ENCODE measurements at regions not wholly inside any gene's neighbourhood (a gene's known extent, or its start where the extent isn't known, plus 50 kb on each side); places are given as distances from the start of the nearest gene placed in this dataset.
"Not testable (repeated sequence)": the region's sequence is repeated elsewhere in the genome, so short reads cannot be mapped to it uniquely, and the experiment has no call there.

DNA sequence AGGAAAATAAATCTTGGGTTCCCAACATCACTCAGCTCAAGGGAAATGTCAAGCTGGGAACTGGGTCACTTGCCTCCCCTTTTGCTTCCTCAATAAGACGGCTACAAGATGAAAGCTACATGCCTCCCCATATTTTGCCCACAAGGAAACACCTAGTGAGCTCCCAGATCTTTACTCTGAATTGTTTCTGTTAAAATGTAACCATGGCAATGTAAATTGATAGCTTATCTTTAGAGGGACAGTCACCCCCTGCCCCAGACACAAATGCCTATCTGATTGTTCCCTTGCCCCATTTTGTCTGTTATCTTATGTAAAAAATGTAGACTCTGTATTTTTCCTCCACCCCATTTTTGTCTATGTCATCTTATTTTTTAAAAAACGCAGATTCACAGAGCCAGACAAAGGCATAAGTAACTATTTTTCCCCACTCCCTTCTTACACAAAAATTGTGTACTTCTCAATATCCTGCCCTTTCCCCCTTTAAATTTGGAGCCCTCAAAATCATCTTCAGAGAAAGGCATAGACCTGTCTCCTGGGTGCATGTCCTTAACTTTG lies 288.7 kb upstream of the ERCC4 start:
- DNase-seq: no peak

DNA sequence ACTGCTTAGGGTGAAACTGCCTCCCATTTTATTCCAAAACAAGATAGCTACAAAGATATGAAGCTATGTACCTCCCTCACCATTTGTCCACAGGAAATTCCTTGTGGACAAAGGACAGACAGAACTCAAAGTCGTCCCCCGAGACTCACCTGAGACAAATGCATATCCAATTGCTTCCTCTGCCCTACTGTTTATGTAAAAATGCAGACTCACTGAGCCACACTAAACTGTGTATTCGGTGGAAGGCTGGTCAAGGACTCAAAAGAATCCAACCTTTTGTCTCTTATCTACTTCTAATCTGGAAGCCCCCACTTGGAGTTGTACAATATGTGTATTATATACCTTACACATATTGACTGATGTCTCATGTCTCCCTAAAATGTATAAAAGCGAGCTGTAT lies 288.0 kb upstream of the ERCC4 start:
- DNase-seq: no peak

DNA sequence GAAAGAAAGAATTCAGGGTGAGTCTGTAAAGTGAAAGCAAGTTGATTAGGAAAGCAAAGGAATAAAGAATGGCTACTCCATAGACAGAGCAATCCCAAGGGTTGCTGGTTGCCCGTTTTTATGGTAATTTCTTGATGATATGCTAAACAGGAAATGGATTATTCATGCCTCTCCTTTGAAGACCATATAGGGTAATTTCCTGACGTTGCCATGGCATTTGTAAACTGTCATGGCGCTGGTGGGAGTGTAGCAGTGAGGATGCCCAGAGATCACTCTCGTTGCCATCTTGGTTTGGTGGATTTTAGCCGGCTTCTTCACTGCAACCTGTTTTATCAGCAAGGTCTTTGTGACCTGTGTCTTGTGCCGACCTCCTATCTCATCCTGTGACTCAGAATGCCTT lies 287.4 kb upstream of the ERCC4 start:
- not testable (repeated sequence) for DNase-seq

DNA sequence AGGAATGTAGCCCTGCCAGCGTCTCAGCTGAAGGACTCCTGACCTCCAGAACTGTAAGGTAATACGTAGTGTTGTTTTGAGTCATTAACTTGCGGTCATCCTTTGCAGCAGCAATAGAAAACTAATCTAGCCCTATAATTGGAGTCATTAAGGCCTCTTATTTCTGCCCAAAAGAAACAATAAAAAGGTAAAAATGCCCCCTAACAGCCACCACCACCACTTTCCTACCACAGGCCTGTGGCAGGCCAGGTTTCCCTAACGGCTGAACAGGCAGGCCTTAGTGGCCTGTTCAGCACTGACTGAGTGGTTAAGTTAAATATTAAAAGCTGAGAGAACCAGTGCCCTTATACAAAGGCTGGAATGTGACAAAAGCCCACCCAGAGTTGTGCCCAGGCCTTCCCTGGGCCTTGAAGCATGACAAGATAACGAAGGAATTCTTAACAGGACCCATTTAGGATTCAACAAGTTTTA lies 286.5 kb upstream of the ERCC4 start:
- no peak for DNase-seq

DNA sequence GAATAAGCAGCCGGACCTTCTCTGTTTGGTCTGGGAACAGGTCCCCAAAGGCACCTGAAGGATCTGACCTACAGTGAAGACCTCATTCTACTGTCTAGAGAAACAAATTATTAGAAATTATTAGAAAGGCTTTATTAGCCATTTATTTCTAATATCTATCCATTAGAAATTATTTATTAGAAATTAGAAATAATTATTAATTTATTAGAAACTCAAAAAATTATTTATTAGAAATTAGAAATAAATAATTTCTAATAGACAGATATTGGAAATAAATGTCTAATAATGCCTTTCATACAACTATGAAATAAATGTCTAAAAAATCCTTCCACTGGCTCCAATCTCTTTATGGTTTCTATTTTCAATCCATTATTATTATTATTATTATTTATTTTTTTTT lies 285.7 kb upstream of the ERCC4 start:
- no peak for DNase-seq

DNA sequence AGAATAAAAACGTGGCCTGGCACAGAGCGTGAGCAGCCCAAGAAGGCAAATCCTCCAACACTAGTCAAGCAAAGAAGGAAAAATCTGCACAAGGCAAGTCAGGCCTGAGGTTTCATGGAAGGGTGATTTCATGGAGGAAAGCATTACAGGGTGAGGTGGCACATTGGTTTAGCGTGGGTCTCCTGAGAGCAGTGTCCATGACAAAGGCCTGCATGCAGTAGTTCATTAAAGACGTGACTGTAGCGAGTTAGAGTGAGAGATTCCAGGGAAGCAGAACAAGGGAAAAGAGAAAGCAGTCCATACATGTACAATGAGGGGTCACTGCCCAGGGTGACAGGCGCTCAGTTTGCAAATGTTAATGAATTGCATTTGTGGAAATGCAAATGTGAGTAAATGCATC lies 285.0 kb upstream of the ERCC4 start:
- DNase-seq: no peak

DNA sequence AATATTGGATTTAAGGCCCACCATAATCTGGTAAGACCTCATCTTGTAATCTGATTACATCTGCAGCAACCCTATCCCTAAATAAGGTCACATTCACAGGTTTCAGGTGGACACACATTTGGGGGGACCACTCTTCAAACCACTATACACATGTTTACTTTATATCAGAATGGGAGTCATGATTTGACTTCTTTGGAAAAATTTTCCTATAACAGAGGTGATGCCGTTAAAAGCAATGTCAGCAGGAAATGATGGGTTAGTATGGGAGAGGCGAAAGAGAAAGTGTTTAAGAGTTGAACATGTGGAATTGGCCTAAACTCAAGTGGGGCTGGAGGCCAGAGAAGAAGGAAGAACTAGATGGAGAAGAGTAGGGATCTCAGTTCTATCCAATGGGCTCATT lies 281.7 kb upstream of the ERCC4 start:
- DNase-seq: no peak

DNA sequence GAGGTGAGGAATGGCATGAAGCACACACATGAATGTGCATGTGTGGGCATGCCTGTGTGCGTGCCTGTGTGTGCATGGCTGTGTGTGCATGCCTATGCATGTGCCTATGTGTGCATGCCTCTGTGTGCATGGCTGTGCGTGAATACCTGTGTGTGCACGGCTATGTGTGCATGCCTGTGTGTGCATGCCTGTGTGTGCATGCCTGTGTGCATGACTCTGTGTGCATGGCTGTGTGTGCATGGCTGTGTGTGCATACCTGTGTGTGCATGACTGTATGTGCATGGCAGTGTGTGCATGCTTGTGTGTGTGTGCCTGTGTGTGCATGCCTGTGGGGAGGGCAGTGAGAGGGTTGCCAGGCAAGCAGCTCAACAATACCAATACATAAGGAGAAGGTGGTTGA lies 276.5 kb upstream of the ERCC4 start:
- DNase-seq: no peak

DNA sequence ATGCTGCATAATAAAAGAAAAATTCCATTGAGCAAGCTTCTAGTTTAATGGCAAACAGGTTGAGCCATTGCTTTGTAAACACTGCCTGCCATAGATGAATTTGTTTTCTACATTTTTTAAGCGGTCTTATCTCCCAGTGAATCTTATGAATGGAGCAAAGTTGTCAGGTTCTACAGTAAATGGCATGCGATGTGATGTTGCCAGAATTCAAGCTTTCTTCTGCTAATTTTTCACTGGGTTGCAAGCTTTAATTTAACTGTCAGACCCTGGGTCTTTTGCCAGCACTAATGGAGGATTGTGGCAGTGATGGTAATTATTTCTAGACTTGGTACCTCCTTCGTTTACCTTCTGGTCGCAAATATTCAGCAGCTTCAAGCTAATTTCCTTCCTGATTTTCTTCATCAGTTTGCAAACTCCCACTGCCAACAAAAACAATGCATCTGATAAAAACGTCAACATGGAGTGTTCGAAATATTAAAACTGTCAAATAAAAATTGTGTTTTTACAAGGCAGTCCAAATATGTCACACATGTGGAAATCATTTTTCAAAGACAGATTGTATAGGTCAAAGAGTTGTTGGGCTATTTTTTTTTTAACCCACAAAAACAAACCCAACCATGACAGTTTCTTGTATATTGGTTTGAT lies 274.2 kb upstream of the ERCC4 start:
- no peak for DNase-seq

DNA sequence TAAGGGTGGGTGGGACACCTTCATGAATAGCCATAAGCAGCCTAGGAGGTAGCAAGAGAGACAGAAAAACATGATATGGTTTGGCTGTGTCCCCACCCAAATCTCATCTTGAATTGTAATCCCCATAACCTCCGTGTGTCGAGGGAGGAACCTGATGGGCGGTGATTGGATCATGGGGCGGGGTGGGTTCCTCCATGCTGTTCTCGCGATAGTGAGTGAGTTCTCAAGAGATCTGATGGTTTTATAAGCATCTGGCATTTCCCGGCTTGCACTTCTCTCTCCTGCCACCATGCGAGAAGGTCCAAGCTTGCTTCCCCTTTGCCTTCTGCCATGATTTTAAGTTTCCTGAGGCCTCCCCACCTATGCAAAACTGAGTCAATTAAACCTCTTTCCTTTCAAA lies 259.1 kb upstream of the ERCC4 start:
- no peak for DNase-seq

DNA sequence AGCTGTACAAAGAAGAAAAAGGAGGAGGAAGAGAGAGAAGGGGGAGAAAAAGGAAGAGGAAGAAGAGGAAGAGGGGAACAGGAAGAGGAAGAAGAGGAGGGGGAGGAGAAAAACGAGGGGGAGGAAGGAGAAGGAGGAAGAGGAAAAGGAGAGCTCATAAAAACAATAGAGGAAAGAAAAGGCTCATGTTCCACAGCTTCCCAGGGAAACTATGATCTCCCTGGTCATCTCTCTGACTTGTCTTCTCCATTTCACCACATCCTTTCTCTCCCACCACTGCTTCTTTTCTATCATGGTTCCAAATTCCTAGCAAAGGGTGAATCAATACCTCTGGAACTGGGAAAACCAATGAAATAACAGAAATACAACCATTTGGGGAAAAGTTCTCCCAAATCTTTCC lies 254.1 kb upstream of the ERCC4 start:
- DNase-seq: no peak

DNA sequence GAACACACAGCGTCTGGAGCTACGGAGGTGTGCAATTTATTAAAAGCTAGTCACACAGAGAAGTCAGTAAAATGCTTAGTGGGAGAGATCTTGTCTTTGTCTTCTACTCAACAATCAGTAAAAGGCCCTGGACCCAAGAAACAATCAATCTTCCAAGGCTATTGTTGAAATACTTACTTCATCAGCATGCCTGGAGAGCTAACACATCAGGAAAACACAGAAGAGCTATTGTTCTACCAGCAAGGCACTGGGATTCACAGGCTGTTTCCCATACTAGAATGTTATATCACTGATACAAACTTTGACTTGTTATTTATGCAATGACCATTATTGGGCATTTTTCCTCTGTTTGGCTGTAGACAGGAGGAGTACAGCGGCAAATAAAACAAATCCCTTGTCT lies 247.8 kb upstream of the ERCC4 start:
- DNase-seq: no peak

DNA sequence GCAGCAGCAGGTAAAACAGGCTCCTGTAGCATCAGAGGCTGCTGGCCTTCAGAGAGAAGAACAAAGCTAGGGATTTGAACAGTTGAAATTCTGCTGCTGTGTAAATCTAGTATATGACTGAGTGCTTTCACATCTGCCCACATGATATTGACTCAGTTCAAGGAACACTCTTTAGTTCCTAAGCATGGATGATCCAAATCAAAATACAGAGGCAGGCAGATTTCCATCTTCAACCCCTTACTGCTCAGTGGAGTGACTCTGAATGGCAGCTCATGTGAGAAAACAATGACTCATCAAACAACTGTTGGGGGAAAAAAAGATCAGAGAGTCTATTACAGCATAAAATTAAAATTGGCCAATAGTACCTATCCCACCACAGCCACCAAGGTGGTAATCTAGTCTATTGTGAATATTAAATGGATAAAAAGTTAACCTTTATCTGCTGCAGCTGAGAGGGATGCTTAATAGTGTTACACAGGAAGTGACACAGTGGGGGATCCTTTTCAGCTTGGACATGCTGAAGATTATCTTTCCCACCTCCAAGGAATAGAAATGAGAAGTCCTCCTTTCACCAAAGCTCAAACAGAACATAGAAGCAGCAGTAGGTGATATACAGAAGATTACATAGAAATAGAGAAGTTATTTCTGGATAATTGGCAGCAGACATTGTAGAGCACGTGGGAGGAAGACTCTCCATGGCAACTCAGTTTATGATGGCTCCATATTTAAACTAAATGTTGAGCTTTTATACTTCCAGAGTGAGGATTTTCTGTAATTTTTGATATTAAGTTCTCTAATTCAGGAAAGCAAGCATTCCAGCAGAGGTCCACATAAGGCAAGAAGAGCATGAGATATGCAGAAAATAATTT lies 239.7 kb upstream of the ERCC4 start:
- DNase-seq: no peak

DNA sequence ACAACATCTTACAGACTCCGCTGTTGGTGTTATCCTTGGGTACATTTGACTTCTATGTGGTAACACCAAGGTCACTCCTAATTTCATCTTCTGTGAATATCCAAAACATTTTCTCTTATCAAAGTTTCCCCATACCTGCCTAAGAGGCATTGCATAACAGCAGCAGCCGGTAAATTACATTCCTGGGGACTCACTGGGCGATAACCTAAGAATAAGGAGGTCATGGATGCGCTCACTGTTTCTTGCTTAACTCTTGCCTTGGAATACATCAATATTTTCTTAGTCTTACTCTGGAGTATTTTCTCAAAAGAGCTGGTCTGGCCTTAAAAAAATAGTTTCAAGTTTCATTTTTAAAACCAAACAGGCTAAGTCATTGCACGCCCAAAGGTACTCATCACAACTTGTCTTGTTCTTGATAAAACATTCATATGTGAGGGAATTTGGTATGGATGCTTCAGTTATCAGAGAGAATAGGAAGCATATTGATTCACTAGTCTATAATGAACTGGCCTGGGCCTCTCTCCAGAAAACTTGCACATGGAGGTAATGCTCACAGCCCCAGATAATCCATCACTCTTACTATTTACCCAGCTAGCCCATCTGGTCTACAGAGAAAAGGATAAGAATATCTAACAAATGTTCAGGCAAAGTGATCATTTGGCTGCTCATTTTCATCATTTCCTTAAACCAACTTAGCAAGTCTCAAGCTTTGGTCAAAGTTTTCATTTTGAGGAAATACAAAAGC lies 235.0 kb upstream of the ERCC4 start:
- no peak for DNase-seq

DNA sequence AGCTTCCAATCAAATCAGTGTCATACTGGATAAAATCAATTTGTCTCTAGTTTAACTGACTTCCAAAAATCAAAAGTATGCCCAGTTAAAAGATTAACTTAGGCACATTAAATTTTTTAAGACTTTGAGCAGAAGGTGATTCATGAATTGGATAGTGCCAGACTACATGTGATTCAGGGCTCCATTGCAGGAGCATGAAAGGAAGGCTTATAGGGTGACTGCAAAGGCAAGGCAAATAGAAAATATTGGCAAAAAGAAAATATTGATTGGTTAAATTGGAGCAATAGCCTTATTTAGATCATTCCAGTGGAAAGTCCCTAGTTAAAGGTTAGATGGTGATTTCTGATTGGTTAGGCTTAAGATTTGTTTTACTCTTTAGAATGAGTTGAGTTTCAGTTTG lies 223.9 kb upstream of the ERCC4 start:
- no peak for DNase-seq

DNA sequence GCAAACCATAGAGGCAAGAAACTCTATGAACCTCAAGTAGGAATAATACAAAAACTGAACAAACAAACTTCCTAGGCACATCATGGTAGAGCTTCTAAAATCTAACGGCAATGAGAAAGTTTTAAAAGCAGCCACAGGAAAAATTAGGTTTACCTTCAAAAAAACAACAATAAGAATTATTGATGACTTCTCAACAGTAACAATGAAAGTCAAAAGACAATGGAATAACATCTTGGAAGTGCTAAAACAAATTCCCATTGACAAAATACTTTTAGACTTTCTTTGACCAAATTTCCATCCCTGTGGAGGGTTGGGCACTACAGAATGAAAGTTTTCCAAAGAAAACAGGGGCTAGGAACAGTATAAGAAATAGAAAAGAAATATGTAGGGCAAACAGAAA lies 222.9 kb upstream of the ERCC4 start:
- no peak for DNase-seq

DNA sequence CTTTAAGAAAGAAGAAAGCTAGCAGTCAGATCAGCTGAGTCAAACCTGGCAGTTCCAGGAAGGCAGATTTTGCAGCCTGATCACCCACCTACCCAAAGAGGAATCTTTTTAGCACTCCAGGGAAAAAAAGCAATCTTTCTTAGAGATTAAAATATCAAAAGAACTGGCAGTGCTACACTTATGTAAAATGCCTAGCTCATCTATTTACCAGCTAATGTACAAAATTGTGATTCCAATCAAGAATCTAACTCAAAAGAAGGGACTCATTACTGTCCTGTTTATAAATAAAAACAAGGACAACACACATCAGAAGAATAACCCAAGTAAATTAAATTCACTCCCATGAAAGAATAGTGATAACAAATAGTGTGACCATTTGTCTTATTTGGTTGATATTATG lies 222.4 kb upstream of the ERCC4 start:
- DNase-seq: no peak

DNA sequence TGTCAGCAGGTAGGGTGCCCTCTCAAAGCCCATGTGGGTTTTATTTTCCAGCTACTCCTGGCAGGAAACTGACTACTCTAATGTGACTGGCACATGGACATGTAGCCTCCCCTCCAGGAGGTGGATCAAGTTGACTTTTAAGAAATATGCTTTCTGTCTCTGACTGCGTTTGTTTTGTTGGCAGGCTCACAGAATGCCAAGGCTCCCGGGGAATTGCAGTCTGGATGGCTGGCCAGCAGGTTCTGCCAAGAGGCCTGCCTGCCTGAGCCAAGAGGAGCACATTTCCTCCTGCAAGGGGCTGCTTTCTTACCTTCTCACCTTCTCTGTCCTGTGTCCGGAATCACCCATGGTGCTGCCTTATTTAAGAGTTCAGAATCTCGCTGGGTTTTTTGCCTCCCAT lies 217.3 kb upstream of the ERCC4 start:
- no peak for DNase-seq

DNA sequence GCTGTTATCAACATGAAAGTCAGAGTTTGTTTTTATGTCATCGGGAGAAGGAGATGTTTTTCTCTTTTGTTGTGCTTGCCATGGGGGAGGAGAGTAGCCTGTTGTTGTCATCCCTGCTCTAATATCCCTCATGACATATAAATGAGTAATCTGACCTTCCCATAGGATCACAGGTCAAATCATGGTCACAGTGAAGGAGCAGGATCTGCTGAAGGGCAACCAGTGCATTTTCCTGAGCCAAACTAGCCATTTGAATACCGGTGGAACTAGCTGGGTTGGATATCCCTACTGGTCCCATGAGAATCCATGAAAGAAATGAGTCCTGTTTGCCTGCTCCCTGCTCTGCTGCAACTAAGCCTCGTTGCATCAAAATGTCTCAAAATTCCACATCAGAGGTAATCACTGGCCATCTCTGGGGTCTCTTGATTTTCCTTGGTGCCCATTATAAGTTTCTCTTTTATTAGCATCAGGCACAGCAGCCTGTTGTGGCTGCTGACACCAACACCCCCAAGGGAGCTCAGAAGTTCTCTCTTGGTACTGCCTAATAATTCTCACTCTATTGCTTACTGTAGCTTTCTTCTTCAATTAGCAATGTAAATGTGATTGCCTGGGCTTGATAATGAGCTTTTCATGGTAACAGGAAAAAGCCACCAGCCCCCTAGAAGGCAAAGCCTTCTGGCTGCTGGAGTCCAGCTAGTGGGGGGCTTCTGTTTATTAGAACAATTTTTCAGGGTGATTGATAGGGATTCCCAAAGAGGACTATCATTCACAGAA lies 211.4 kb upstream of the ERCC4 start:
- DNase-seq: no peak

DNA sequence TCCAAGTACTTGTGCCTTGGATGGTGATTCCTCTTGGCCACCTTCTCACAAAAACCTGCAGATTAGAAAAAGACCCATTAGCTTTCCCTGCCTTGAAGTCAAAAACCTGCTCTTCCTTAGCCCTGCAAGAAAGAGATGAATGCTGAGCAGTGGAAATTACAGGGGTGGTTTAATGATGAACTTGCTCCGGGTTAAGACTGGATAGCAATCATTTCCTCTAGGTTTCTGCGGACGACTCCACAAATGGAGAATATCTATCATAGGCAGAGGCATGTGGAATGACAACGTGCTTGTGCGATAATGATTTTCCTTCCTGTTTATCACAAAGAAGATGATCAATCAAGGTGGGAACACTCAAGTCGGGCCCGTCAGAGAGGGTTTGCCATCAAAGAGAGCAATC lies 201.2 kb upstream of the ERCC4 start:
- DNase-seq: no peak

DNA sequence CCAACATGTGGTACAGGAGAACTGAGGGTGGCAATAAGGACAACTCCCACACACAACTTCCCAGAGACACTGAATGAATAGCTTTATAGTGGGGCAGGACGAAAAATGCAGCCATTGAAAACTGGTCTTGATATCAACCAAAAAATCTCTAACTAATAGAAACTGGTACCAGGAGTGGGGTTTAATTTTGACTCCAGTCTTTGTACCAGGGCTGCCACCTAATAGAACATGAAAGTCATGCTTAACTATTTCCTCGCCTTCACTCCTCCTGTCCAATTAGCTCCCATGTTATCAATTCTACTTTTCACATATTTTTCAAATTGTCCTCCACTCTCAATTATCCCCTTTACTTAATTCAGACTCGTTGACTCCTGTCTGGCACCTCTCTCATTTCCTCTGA lies 192.0 kb upstream of the ERCC4 start:
- no peak for DNase-seq

DNA sequence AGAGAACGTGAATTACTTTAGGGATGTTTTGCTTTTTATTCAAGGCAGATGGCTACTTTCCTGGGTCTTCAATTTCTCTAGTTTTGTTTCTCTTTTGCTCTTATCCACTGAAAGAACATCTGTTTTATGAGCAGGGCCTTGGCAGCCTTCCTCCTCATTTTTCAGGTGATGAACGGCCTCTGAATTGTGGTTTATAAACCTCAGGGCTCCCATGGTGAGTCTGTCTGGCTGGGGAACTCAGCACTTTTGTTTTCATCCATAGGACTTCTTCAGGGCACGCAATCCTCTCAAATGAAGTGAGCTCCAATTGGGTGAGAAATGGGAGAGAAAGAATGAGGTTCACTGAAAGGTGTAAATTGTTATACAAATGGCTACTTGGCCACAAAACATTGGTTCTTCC lies 186.4 kb upstream of the ERCC4 start:
- DNase-seq: no peak

All from inflammatory macrophage (primary cell).